WERI-Rb-1 (cell line): ENCODE measurements at regions not wholly inside any gene's neighbourhood (a gene's known extent, or its start where the extent isn't known, plus 50 kb on each side); places are given as distances from the start of the nearest gene placed in this dataset.

ENCODE experiments used
- DNase-seq: peaks from one replicate; pipeline ENCODE4 v3.0.0-alpha.2; 2020
- H3K27ac ChIP-seq: fragments of 250-450 bp; sonication (Bioruptor Pico); 2 replicates; pipeline ENCODE4 v1.5.1; 2020; ENCODE audit warnings: mild to moderate bottlenecking, moderate library complexity
- H3K27me3 ChIP-seq: fragments of 250-450 bp; sonication (Bioruptor Pico); 2 replicates; pipeline ENCODE4 v1.5.1; 2021; ENCODE audit warnings: mild to moderate bottlenecking, low read depth, moderate library complexity; ENCODE audit not compliant: insufficient read depth, severe bottlenecking
- H3K36me3 ChIP-seq: fragments of 250-450 bp; sonication (Bioruptor Pico); 2 replicates; pipeline ENCODE4 v1.5.1; 2020; ENCODE audit warnings: mild to moderate bottlenecking, moderate library complexity
- H3K4me3 ChIP-seq: 2 replicates; pipeline ENCODE4 v1.5.1; 2011; ENCODE audit warnings: low read depth, mild to moderate bottlenecking, control low read depth, low read length
- H3K9me3 ChIP-seq: fragments of 250-450 bp; sonication (Bioruptor Pico); 2 replicates; pipeline ENCODE4 v1.5.1; 2021; ENCODE audit warnings: mild to moderate bottlenecking, moderate library complexity; ENCODE audit not compliant: severe bottlenecking
- TF ChIP-seq, protein P1 (sequence below): IDR thresholded peaks from 2 replicates; pipeline ENCODE4 v1.5.1; 2011; ENCODE audit warnings: low read depth, mild to moderate bottlenecking, control low read depth, inconsistent platforms, low read length

DNA sequence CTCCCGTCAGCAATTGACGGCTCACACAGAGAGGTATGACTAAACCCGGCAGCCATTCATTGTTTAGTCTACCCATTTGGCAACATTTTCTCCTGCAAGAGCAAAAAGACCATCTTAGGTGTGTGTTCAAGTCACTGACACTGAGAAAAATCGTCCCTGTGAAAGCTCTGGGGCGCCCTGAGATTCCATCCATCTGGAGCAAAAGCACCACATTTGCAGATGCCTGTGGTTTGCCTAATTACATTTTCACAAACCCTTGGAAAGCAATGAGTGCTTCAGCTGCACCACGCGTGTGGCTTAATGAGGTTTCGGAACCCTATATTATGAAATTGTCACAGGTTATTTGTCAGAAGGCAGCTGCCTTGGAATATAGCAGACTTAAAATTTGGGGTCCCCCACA, 110.7 kb upstream of the PTPRM start:
- DNase-seq = no peak
- Histone ChIP-seq H3K27me3 (no peaks in the 10 kb centered on the region), H3K27ac (no peak overlapping the region)

DNA sequence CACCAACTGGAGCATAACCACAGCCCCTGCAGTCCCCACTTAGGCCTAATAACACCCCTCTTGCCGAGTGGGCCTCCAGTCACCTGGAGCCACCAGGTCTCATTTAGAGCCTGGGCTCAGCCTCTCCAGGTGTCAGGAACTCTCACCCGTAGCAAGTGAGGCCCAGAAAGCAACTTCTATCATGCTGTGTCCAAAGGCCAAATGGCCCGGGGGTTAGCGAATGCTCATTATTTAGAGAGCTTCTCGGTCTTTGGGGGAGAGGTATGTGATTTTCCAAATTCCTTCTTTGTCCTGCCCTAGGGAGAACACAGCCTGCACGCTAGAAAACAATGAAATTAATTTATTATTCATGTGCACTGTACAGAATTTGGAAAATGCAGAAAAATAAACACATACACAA, 109.9 kb upstream of the PTPRM start:
- Histone ChIP-seq H3K9me3 (no peaks in the 10 kb centered on the region), H3K27ac (no peak overlapping the region), H3K36me3 (no peaks in the 10 kb centered on the region), H3K27me3 (no peaks in the 10 kb centered on the region), H3K4me3 (no peak overlapping the region)
- TF ChIP-seq, protein P1, sequence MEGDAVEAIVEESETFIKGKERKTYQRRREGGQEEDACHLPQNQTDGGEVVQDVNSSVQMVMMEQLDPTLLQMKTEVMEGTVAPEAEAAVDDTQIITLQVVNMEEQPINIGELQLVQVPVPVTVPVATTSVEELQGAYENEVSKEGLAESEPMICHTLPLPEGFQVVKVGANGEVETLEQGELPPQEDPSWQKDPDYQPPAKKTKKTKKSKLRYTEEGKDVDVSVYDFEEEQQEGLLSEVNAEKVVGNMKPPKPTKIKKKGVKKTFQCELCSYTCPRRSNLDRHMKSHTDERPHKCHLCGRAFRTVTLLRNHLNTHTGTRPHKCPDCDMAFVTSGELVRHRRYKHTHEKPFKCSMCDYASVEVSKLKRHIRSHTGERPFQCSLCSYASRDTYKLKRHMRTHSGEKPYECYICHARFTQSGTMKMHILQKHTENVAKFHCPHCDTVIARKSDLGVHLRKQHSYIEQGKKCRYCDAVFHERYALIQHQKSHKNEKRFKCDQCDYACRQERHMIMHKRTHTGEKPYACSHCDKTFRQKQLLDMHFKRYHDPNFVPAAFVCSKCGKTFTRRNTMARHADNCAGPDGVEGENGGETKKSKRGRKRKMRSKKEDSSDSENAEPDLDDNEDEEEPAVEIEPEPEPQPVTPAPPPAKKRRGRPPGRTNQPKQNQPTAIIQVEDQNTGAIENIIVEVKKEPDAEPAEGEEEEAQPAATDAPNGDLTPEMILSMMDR = no peak
- no peak for DNase-seq

More for the DNA sequence above, 110.7 kb upstream of the PTPRM start:
- no peak overlapping the region for H3K4me3 ChIP-seq
- TF ChIP-seq, protein P1 = no peak
- no peaks in the 10 kb centered on the region for H3K36me3 ChIP-seq
- H3K9me3 ChIP-seq = no peaks in the 10 kb centered on the region

DNA sequence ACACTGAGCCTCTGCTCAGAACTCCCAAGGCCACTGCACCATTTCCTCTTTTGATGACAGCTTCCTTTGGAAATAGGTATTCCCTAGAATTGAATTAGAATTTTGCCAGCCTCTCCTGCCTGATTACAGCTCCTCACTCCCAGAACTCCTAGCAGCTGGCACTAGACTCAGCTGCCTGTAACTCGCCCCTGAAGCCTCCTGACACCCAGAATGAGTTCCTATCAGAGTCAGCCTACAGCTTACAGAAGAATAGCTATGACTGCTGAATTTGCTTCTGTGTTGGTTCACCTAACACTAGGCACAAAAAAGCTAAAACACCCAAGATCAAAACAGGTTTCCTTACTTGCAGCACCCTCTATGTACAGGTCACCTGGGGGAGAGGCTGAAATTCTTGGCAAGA, 108.2 kb upstream of the PTPRM start:
- Histone ChIP-seq H3K36me3 (no peaks in the 10 kb centered on the region), H3K27me3 (no peaks in the 10 kb centered on the region), H3K4me3 (no peak overlapping the region), H3K27ac (no peak overlapping the region), H3K9me3 (no peaks in the 10 kb centered on the region)
- DNase-seq = no peak
- TF ChIP-seq, protein P1 = no peak

DNA sequence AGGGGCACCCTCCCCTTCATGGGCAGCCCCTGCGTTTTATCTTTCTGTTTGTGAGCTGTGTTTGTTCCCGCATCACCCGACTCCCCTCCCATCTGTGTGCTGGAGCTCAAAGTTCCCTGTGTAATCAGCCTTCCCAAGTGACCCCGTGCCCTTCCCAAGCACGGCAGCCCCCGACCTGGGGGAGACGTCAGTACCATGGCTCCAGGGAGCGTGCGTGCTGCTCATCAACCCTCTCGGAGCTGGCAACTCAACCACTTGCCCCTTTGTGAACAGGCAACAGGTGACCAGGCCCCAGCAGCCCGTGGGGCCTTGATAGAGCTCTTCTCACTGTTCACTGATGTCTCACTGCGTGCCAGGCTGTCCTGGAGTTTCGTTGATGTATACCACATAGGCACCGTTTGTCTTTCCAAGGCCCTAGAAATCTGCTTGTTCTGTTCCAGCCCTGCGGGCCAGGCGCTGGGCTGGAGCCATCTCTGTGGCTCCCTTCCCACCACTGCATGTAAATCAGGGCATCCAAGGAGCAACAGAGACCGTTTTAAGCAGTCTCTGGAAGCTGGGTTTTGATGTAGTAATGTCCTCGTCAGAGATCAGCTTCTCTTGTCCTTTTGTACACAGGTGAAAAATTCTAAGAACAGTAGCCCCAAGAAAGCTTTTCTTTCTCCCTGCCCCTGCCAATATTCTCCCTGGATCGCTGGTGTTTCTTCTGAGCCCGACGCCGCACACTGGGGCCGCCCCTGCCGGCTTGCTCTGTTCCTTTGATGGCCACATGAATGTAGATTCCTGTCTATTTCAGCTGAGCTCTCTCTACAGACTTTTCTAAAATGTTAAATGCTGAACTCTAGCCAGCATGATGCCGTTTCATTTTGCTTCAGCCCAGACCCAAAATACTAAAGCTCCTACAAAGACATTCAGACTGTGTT, 107.0 kb upstream of the PTPRM start:
- TF ChIP-seq, protein P1 = no peak
- Histone ChIP-seq H3K9me3 (no peaks in the 10 kb centered on the region), H3K27me3 (no peaks in the 10 kb centered on the region), H3K36me3 (no peaks in the 10 kb centered on the region), H3K27ac (no peak overlapping the region), H3K4me3 (no peak overlapping the region)
- no peak for DNase-seq

DNA sequence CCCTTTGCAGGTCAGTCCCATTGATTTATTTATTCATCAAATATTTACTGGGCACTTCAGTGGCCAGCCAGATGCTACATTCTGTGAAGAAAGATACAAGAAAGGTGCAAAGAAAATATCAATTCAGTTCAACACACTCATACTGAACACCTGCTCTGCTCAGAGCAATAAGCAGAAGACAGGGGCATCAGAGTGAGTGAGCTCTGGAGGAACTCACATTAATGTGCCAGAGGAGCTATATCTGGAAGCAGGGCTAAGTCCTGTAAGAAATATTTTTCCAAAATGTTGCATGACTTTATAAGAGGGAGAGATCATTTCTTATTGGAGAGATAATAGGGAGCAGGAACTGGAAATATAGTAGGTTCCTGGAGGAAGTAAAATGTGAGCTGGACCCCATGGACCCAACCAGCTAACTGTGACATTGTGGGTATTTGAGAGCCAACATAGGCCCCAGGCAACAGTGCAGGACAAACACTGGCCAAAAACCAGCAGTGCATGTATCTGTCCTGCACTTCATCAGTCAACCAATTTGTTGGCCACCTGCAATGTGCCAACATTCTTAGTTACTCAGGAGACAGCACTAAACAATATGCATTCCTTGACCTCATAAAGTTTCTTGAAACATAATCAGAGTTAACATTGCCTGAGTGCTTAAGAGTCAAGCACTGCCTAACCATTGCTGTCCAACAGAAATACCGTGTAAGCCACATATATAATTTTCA, 102.7 kb upstream of the PTPRM start:
- H3K27me3 ChIP-seq = no peaks in the 10 kb centered on the region

More for the DNA sequence above, 102.7 kb upstream of the PTPRM start:
- H3K9me3 ChIP-seq = no peaks in the 10 kb centered on the region
- DNase-seq = no peak
- H3K27ac ChIP-seq = no peak overlapping the region
- no peak overlapping the region for H3K4me3 ChIP-seq
- TF ChIP-seq, protein P1 = no peak
- H3K36me3 ChIP-seq = no peaks in the 10 kb centered on the region
